ENCODE measurements at regions not wholly inside any gene's neighbourhood (a gene's known extent, or its start where the extent isn't known, plus 50 kb on each side); places are given as distances from the start of the nearest gene placed in this dataset.

DNA sequence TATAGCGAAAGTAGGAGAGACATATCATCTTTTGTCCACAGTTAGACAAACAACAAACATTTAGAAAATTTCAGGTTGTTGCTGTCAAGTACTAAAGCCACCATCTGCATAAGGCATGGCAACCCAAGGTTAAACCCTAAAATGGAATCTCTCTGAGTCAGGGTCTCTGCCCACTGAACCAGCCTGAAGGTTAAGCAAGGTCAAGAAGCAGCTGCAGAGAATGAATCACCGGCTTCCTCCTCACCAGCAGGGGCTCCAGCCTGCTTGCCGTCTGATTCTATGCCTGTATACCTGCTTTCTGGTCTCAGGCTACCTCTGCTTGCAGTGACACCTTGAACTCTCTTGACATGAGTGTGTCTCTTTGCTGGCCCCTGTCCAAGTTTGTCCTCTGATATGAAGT, 726.2 kb upstream of the SGCG start:
- peaks cover 3% of the 10 kb centered on the region; the same call in 1 of the 2 replicates for H3K4me1 ChIP-seq (ENCODE audit: insufficient read depth, low read length)
- H2BK120ac ChIP-seq (ENCODE audit: low read depth, low read length, poor library complexity, severe bottlenecking), result no peak overlapping the region
- no peak overlapping the region for H2AFZ ChIP-seq (ENCODE audit: low read length)
- H3K9ac ChIP-seq (ENCODE audit: extremely low read depth, insufficient read length, low read length), result no peak overlapping the region
- no peak overlapping the region for H3K4me2 ChIP-seq (ENCODE audit: insufficient read depth, insufficient read length, low read length)
- TF ChIP-seq, protein P1, sequence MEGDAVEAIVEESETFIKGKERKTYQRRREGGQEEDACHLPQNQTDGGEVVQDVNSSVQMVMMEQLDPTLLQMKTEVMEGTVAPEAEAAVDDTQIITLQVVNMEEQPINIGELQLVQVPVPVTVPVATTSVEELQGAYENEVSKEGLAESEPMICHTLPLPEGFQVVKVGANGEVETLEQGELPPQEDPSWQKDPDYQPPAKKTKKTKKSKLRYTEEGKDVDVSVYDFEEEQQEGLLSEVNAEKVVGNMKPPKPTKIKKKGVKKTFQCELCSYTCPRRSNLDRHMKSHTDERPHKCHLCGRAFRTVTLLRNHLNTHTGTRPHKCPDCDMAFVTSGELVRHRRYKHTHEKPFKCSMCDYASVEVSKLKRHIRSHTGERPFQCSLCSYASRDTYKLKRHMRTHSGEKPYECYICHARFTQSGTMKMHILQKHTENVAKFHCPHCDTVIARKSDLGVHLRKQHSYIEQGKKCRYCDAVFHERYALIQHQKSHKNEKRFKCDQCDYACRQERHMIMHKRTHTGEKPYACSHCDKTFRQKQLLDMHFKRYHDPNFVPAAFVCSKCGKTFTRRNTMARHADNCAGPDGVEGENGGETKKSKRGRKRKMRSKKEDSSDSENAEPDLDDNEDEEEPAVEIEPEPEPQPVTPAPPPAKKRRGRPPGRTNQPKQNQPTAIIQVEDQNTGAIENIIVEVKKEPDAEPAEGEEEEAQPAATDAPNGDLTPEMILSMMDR (conservative IDR thresholded peaks at IDR 0.05), result peak; percentile 29; the same call in 1 of the 3 replicates
- Mint-ChIP-seq H3K27ac (peak overlapping the region in 1 of 3 experiments; percentile 24; a peak in 1 of 7 replicates), H3K9me3 (peaks cover 0 to 2% of the 10 kb centered on the region in 2 experiments; a peak in 1 of 5 replicates), H3K4me1 (peaks cover 8 to 18% of the 10 kb centered on the region in 2 experiments), H3K36me3 (ENCODE audit: insufficient read depth in 1 of 3, low read depth in 3 of 3) (0 out of 7 replicates have a peak, but pooled peaks cover 0 to 2% (median 0%) of the 10 kb centered on the region in 3 experiments), H3K4me3 (no peak overlapping the region), H3K27me3 (ENCODE audit: low read depth) (no peaks in the 10 kb centered on the region)
- no peak overlapping the region for H2BK12ac ChIP-seq (ENCODE audit: insufficient read length, low read depth, low read length)
- H3K14ac ChIP-seq (ENCODE audit: insufficient read depth, low read length), result no peak overlapping the region
- no peak overlapping the region for H3K27ac ChIP-seq (ENCODE audit: insufficient read length, low read depth, low read length)
- H4K8ac ChIP-seq (replicated peaks; ENCODE audit: insufficient read length, low read depth, low read length), result no peak overlapping the region
- no peak overlapping the region for H4K91ac ChIP-seq (ENCODE audit: insufficient read length, low read depth, low read length)
- no peaks in the 10 kb centered on the region for H3K27me3 ChIP-seq (ENCODE audit: insufficient read depth, low read length)
- no peak overlapping the region for H3K23ac ChIP-seq (ENCODE audit: insufficient read length, low read depth, low read length)
- H4K20me1 ChIP-seq (ENCODE audit: control insufficient read depth, insufficient read depth, insufficient read length), result no peaks in the 10 kb centered on the region
- H3K9me3 ChIP-seq (ENCODE audit: control insufficient read depth, low read depth, low read length), result no peaks in the 10 kb centered on the region
- H3K56ac ChIP-seq (ENCODE audit: insufficient read length, low read depth, low read length), result no peak overlapping the region
- no peak overlapping the region for H3K4ac ChIP-seq (ENCODE audit: low read depth, low read length)
- no peak overlapping the region for H2BK20ac ChIP-seq (ENCODE audit: low read depth, low read length, poor library complexity, severe bottlenecking)
- H3K18ac ChIP-seq (ENCODE audit: insufficient read length, low read depth, low read length), result no peak overlapping the region
- no CpG with 5 or more reads among the region's 3 CpGs for WGBS (ENCODE audit: extremely low coverage, insufficient read length, low lambda C conversion rate)
- no peaks in the 10 kb centered on the region for H3K23me2 ChIP-seq (ENCODE audit: insufficient read length, low read depth, low read length, poor library complexity, severe bottlenecking)
- H4K5ac ChIP-seq (ENCODE audit: insufficient read length, low read depth, low read length), result no peak overlapping the region
- no peaks in the 10 kb centered on the region for H3K79me1 ChIP-seq (ENCODE audit: insufficient read depth, low read depth, low read length, poor library complexity, severe bottlenecking)
- no peak overlapping the region for H2BK5ac ChIP-seq (ENCODE audit: insufficient read length, low read length)
- no peak overlapping the region for H2AK5ac ChIP-seq (ENCODE audit: insufficient read length, low read length)
- DNase-seq, result peak; percentile 56
- no peak overlapping the region for H2BK15ac ChIP-seq (ENCODE audit: low read depth, low read length)
- H3K79me2 ChIP-seq (ENCODE audit: insufficient read depth, low read length), result no peaks in the 10 kb centered on the region
- H3T11ph ChIP-seq (ENCODE audit: low read length), result no peak overlapping the region
